MM.1S (cell line): ENCODE measurements at regions not wholly inside any gene's neighbourhood (a gene's known extent, or its start where the extent isn't known, plus 50 kb on each side); places are given as distances from the start of the nearest gene placed in this dataset.

Experiments
- EZH2 ChIP-seq: fragments of 300-600 bp; sonication (generic); optimal IDR thresholded peaks from 2 replicates; pipeline ENCODE3; 2017; ENCODE audit warnings: low read depth, mild to moderate bottlenecking, antibody characterized with exemption, low read length, mixed read lengths
- EZH2phosphoT487 ChIP-seq: fragments of 300-600 bp; sonication (generic); IDR thresholded peaks from 2 replicates; pipeline ENCODE4 v1.6.1; 2018; ENCODE audit warnings: antibody characterized with exemption, low read length
- TF ChIP-seq, protein P1 (sequence below): fragments of 300-600 bp; sonication (generic); IDR thresholded peaks from 2 replicates; pipeline ENCODE4 v1.5.1; 2016; ENCODE audit warnings: antibody characterized with exemption, low read length, mixed read lengths

GRCh38 chr12:87363497-87364084 is 665.6 kb downstream of the C12orf50 start:
- TF ChIP-seq, protein P1, sequence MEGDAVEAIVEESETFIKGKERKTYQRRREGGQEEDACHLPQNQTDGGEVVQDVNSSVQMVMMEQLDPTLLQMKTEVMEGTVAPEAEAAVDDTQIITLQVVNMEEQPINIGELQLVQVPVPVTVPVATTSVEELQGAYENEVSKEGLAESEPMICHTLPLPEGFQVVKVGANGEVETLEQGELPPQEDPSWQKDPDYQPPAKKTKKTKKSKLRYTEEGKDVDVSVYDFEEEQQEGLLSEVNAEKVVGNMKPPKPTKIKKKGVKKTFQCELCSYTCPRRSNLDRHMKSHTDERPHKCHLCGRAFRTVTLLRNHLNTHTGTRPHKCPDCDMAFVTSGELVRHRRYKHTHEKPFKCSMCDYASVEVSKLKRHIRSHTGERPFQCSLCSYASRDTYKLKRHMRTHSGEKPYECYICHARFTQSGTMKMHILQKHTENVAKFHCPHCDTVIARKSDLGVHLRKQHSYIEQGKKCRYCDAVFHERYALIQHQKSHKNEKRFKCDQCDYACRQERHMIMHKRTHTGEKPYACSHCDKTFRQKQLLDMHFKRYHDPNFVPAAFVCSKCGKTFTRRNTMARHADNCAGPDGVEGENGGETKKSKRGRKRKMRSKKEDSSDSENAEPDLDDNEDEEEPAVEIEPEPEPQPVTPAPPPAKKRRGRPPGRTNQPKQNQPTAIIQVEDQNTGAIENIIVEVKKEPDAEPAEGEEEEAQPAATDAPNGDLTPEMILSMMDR = no peak
- no peak for TF ChIP-seq EZH2
- TF ChIP-seq EZH2phosphoT487 = no peak
